ENCODE measurements at regions not wholly inside any gene's neighbourhood (a gene's known extent, or its start where the extent isn't known, plus 50 kb on each side); places are given as distances from the start of the nearest gene placed in this dataset.

GRCh38 chr7:106606120-106606519 is 54.8 kb downstream of the CCDC71L start:
- Mint-ChIP-seq H3K9me3 (peaks cover 0 to 2% (median 0%) of the 10 kb centered on the region in 7 donors), H3K27ac (no peak overlapping the region), H3K4me3 (no peak overlapping the region), H3K36me3 (no peaks in the 10 kb centered on the region), H3K4me1 (no peaks in the 10 kb centered on the region), H3K27me3 (peaks cover 0 to 6% (median 6%) of the 10 kb centered on the region in 3 donors)
- ATAC-seq (ENCODE audit: low read depth in 2 of 2) (no peak), DNase-seq (no peak)

- no peaks in the 10 kb centered on the region for H3K4me1 Mint-ChIP-seq
- H3K27ac Mint-ChIP-seq: no peak overlapping the region
- peaks cover 0 to 6% (median 6%) of the 10 kb centered on the region in 3 donors for H3K27me3 Mint-ChIP-seq
- no peaks in the 10 kb centered on the region for H3K36me3 Mint-ChIP-seq
- DNase-seq (no peak), ATAC-seq (ENCODE audit: low read depth in 2 of 2) (no peak)
- no peak overlapping the region for H3K4me3 Mint-ChIP-seq
- peaks cover 0 to 2% (median 0%) of the 10 kb centered on the region in 7 donors for H3K9me3 Mint-ChIP-seq
Measured at GRCh38 chr7:106604971-106605370, 56.0 kb downstream of the CCDC71L start.

DNA sequence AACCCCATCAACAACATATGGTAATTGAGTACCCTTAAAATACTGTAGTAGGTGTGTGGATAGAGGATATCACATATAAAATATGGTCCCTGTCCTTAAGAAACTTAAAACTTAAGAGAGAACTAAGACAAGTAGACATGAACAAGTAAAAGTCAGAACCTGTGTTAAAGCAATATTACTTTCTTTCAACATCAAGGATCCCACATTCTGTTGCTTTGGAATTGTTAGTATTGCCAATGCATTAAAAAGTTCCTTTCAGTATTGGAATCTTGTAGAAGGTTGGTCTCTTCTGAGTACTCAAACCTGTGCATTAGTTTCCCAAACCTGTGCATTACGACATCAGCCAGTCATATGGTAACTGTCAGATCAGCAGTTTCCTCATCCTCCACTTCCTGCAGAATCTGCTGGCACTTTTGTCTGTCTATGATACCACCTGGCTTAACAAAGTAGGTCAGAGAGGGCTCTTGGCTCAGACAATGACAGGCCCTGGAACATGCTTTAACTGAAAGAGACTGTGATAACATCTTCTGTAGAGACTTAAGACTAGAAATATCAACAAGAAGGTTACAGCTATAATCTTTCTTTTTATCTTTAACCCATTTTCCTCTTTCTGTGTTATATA is 56.5 kb downstream of the CCDC71L start:
- no peak for ATAC-seq (ENCODE audit: low read depth in 2 of 2)
- Mint-ChIP-seq H3K9me3 (peaks cover 0 to 2% (median 0%) of the 10 kb centered on the region in 7 donors), H3K4me1 (no peaks in the 10 kb centered on the region), H3K36me3 (no peaks in the 10 kb centered on the region), H3K27ac (no peak overlapping the region), H3K27me3 (peaks cover 0 to 6% (median 6%) of the 10 kb centered on the region in 3 donors), H3K4me3 (no peak overlapping the region)
- DNase-seq: no peak

DNA sequence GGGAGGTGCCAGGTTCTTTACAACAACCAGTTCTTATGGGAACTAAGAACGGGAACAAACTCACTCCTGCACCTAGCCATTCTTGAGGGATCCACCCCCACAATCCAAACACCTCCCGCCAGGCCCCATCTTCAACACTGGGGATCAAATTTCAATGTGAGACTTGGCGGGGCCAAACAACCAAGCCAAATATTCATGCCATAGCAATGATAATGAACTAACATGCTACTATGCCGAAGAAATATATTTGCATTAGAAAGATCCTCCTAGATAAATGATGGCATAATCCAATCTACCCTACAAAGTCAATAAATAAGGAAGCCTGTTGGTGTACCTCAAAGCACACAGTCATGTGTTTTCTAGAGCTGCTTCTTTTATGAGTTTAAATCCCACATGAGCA is 57.6 kb downstream of the CCDC71L start:
- Mint-ChIP-seq H3K9me3 (no peaks in the 10 kb centered on the region), H3K4me1 (peaks cover 0 to 4% (median 0%) of the 10 kb centered on the region in 3 donors), H3K27ac (no peak overlapping the region), H3K27me3 (peaks cover 0 to 4% (median 0%) of the 10 kb centered on the region in 3 donors), H3K36me3 (no peaks in the 10 kb centered on the region), H3K4me3 (no peak overlapping the region)
- ATAC-seq (ENCODE audit: low read depth in 2 of 2): no peak
- DNase-seq: no peak

DNA sequence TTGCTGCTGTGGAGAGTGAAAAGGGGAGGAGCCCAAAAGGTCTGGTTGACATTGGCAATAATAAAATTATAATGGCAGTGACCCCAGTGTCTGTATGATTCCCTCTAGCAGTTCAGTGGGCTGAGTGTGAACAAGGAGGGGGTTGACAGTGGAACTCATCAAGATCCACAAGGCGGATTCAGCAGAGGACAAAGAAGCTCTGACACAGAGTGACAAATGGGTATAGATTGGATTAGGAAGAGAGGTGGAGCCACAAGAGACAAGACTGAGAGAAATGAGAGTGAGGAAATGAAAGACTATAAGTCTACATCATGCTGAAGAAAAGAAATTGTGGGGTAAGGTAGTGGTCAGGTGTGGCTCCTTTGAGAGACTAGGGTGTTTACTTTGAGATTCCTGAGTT is 58.9 kb downstream of the CCDC71L start:
- Mint-ChIP-seq H3K4me1 (peaks cover 0 to 4% (median 0%) of the 10 kb centered on the region in 3 donors), H3K9me3 (no peaks in the 10 kb centered on the region)
- DNase-seq: no peak

DNA sequence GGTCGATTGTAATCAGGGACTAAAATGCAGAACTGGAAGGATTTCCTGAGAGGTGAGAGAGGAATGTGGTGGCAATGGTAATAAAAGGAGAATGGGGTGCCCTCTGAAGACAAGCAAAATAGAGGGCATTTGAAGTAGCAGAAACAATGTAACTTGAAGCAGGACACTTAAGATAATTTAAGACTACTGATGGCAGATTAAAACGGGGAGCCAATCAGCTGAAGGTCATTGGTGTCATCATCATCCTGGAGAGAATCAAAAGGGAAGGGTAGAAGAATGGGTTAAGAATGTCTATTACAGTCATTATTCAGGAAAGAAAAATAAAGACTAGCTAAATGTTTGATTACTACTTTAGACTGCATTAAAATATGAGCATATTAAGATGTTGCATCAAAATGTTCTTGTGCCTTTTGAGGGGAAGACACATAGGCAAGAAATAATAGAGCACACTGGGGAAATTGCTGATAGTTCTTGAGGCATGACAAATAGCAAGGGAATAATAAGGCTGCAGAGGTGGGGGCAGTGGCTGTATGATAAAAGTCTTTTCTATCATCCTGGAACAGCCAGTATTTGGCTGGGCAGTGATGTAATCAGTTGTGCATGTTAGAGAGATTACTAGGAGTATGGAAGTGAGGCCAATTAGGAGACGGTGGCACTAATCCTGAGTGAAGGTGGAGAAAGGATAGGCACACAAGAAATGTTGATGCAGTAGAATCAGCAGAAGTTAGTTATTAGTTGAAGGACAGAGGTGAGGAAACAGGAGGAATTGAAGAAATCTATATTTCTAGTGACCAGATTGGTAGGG is 60.2 kb downstream of the CCDC71L start:
- ATAC-seq (ENCODE audit: low read depth in 2 of 2) (no peak), DNase-seq (no peak)
- no peaks in the 10 kb centered on the region for H3K36me3 Mint-ChIP-seq
- no peak overlapping the region for H3K4me3 Mint-ChIP-seq
- H3K9me3 Mint-ChIP-seq: no peaks in the 10 kb centered on the region
- H3K4me1 Mint-ChIP-seq: peaks cover 0 to 4% (median 0%) of the 10 kb centered on the region in 3 donors
- peaks cover 0 to 5% (median 4%) of the 10 kb centered on the region in 3 donors for H3K27me3 Mint-ChIP-seq
- H3K27ac Mint-ChIP-seq: no peak overlapping the region

More for the DNA sequence above, 58.9 kb downstream of the CCDC71L start:
- Mint-ChIP-seq H3K4me3 (no peak overlapping the region), H3K36me3 (no peaks in the 10 kb centered on the region), H3K27ac (no peak overlapping the region), H3K27me3 (peaks cover 0 to 4% (median 0%) of the 10 kb centered on the region in 3 donors)
- ATAC-seq (ENCODE audit: low read depth in 2 of 2): no peak

DNA sequence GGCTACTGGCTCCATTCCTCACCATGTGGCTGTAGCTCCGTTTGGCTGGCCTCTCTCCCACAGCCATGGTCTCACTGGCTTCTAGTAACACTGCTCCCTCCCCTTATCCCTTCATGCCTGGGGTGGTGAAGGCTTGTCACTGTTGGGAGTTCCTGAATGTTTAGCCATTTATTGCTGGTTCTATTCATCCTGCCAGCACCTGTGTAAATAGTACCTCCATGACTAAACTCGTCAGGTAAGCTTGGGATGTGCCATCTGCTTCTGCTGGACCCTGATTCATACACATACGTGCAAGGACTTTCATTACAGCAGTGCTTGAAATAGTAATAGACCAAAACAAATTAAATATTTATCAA is 61.6 kb downstream of the CCDC71L start:
- H3K27ac Mint-ChIP-seq: peak overlapping the region in 1 of 6 donors; percentile 77
- no peaks in the 10 kb centered on the region for H3K36me3 Mint-ChIP-seq
- no peaks in the 10 kb centered on the region for H3K9me3 Mint-ChIP-seq

GRCh38 chr7:106598663-106599342 is 62.2 kb downstream of the CCDC71L start:
- Mint-ChIP-seq H3K4me1 (peaks cover 0 to 4% (median 0%) of the 10 kb centered on the region in 3 donors), H3K4me3 (peak overlapping the region in 2 of 8 donors; percentile 21 to 64), H3K9me3 (no peaks in the 10 kb centered on the region), H3K36me3 (no peaks in the 10 kb centered on the region), H3K27me3 (peaks cover 0 to 8% (median 4%) of the 10 kb centered on the region in 3 donors), H3K27ac (peak overlapping the region in 3 of 6 donors; percentile 26 to 77 (median 33))
- ATAC-seq (ENCODE audit: low read depth in 2 of 2) (peak; percentile 100), DNase-seq (peak; percentile 72)

More for the DNA sequence above, 61.6 kb downstream of the CCDC71L start:
- ATAC-seq (ENCODE audit: low read depth in 2 of 2) (no peak), DNase-seq (no peak)
- Mint-ChIP-seq H3K27me3 (peaks cover 0 to 8% (median 4%) of the 10 kb centered on the region in 3 donors), H3K4me3 (no peak overlapping the region), H3K4me1 (peaks cover 0 to 4% (median 0%) of the 10 kb centered on the region in 3 donors)

DNA sequence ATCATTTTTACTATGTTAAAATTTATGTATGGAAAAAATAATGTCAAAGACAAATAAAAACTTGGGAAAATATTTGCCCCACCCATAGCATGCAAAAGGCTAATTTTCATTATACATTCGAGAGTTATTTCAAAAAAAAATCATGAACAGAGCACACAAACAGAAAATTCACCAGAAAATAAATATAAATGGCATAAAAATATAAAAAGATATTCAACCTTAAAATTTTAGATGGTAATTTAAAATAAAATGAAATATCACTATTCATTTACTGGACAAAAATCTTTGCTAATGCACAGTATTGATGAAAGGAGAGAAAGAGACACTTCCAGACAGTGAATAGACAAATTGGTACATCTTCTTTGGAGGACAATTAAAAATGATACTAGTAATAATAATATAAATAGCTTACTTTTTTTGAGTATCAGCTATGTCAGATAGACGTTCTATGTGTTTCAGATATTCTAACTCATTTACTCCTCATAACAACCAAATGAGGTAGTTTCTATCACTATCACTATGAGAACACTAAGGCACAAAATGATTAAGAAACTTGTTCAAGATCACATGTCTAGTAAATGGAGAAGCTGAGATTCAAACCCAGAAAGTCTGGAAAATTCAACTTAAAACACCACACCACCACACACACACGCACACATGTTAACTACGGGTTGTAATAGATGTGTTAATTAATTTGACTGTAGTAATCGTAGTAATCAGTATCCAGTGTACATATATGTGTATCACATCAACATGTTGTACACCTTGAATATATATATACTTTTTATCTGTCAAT is 63.0 kb downstream of the CCDC71L start:
- ATAC-seq (ENCODE audit: low read depth in 2 of 2) (no peak), DNase-seq (no peak)
- peaks cover 4 to 14% (median 9%) of the 10 kb centered on the region in 3 donors for H3K27me3 Mint-ChIP-seq
- H3K36me3 Mint-ChIP-seq: no peaks in the 10 kb centered on the region
- no peak overlapping the region for H3K27ac Mint-ChIP-seq
- no peak overlapping the region for H3K4me3 Mint-ChIP-seq
- no peaks in the 10 kb centered on the region for H3K9me3 Mint-ChIP-seq
- H3K4me1 Mint-ChIP-seq: peaks cover 0 to 4% (median 0%) of the 10 kb centered on the region in 3 donors

- peaks cover 6 to 16% (median 10%) of the 10 kb centered on the region in 3 donors for H3K27me3 Mint-ChIP-seq
- peaks cover 0 to 4% (median 0%) of the 10 kb centered on the region in 3 donors for H3K4me1 Mint-ChIP-seq
- ATAC-seq (ENCODE audit: low read depth in 2 of 2): no peak
- no peak for DNase-seq
- H3K9me3 Mint-ChIP-seq: no peaks in the 10 kb centered on the region
- H3K27ac Mint-ChIP-seq: no peak overlapping the region
- no peak overlapping the region for H3K4me3 Mint-ChIP-seq
- no peaks in the 10 kb centered on the region for H3K36me3 Mint-ChIP-seq
Measured at GRCh38 chr7:106597014-106597413, 63.9 kb downstream of the CCDC71L start.

DNA sequence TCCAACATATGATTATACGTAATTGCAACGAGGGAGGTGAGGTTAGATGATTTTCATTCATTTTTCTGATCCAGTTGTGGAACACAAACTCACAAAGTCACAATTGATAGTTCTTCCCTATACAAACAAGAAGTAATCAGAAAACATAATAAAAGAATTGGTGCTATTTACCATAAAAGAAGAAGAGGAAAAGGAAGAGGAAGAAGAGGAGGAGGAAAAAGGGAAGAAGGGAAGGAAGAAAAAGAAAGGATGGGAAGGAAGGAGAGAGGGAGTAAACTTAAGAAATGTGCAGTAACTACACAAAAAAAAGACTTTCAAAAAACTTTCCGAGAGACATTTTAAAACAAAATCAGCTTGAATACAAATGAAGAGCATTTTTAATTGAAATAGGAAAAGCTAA is 65.0 kb downstream of the CCDC71L start:
- Mint-ChIP-seq H3K4me3 (no peak overlapping the region), H3K27me3 (peaks cover 9 to 16% (median 10%) of the 10 kb centered on the region in 3 donors), H3K4me1 (peaks cover 0 to 4% (median 0%) of the 10 kb centered on the region in 3 donors), H3K27ac (no peak overlapping the region), H3K36me3 (no peaks in the 10 kb centered on the region), H3K9me3 (no peaks in the 10 kb centered on the region)
- DNase-seq (no peak), ATAC-seq (ENCODE audit: low read depth in 2 of 2) (no peak)

- H3K4me3 Mint-ChIP-seq: no peak overlapping the region
- H3K27me3 Mint-ChIP-seq: peaks cover 6 to 31% (median 26%) of the 10 kb centered on the region in 3 donors
- H3K9me3 Mint-ChIP-seq: no peaks in the 10 kb centered on the region
- ATAC-seq (ENCODE audit: low read depth in 2 of 2): no peak
- H3K27ac Mint-ChIP-seq: no peak overlapping the region
- DNase-seq: no peak
- no peaks in the 10 kb centered on the region for H3K36me3 Mint-ChIP-seq
- no peaks in the 10 kb centered on the region for H3K4me1 Mint-ChIP-seq
Measured at GRCh38 chr7:106593028-106593417, 67.9 kb downstream of the CCDC71L start.

Measured in naive B cell (primary cell).